ENCODE measurements at regions not wholly inside any gene's neighbourhood (a gene's known extent, or its start where the extent isn't known, plus 50 kb on each side); places are given as distances from the start of the nearest gene placed in this dataset.

DNA sequence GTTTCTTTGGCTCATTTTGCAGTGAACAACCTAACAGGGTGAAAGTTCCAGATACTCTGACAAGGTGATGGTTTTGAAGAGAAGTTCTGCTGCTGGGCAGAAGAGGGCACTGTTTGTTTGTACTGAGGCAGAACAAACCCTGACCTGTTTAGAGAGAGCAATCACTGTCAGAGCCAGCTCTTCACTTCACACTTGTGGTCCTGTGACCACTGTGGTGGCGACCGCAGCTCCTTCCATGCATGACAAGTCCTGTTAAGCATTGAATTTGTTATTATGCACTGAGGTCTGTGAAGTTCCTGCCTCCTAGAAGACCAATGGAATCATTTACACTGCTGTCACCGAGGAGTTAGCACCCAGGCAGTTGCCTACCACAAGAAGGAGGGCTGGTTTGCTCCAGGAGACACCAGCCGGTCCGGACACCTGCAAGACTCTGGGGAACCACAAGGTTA, 86.6 kb downstream of the ZNF330 start:
- no peak for TF ChIP-seq EZH2 (IDR thresholded peaks at IDR 0.05; ENCODE audit: borderline replicate concordance, low read depth, low read length, poor library complexity, severe bottlenecking)
- TF ChIP-seq, protein P1, sequence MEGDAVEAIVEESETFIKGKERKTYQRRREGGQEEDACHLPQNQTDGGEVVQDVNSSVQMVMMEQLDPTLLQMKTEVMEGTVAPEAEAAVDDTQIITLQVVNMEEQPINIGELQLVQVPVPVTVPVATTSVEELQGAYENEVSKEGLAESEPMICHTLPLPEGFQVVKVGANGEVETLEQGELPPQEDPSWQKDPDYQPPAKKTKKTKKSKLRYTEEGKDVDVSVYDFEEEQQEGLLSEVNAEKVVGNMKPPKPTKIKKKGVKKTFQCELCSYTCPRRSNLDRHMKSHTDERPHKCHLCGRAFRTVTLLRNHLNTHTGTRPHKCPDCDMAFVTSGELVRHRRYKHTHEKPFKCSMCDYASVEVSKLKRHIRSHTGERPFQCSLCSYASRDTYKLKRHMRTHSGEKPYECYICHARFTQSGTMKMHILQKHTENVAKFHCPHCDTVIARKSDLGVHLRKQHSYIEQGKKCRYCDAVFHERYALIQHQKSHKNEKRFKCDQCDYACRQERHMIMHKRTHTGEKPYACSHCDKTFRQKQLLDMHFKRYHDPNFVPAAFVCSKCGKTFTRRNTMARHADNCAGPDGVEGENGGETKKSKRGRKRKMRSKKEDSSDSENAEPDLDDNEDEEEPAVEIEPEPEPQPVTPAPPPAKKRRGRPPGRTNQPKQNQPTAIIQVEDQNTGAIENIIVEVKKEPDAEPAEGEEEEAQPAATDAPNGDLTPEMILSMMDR (conservative IDR thresholded peaks at IDR 0.05; ENCODE audit: low read depth, low read length) = peak; percentile 70
- H3K4me3 ChIP-seq (ENCODE audit: low read depth, low read length, poor library complexity, severe bottlenecking) = no peak overlapping the region
- no peaks in the 10 kb centered on the region for H3K27me3 ChIP-seq (replicated peaks; ENCODE audit: insufficient read depth, low read depth, low read length, poor library complexity)
- no peaks in the 10 kb centered on the region for H3K4me1 ChIP-seq (ENCODE audit: insufficient read depth, low read length, poor library complexity, severe bottlenecking)
- intact Hi-C loops (cut with micrococcal nuclease; ENCODE audit: unreplicated experiment) = loop anchor here (5.0 to 10.0 kb wide), 3 partner anchors 405 to 1775 kb away; partner anchors contain the start of gene INPP4B
- H3K27ac ChIP-seq (ENCODE audit: low read depth, low read length, poor library complexity, severe bottlenecking) = no peak overlapping the region
- DNase-seq (ENCODE audit: low spot score) = peak; percentile 46
- no peaks in the 10 kb centered on the region for H3K9me3 ChIP-seq (ENCODE audit: low read depth, low read length, poor library complexity, severe bottlenecking)
- no peaks in the 10 kb centered on the region for H3K36me3 ChIP-seq (ENCODE audit: insufficient read depth, low read length, poor library complexity, severe bottlenecking)
- POLR2A ChIA-PET (ENCODE audit: low non-redundant PET) = no interaction called here
- no TSS peak for BruUV-seq (replicated peaks)
- CTCF ChIA-PET = no interaction called here

DNA sequence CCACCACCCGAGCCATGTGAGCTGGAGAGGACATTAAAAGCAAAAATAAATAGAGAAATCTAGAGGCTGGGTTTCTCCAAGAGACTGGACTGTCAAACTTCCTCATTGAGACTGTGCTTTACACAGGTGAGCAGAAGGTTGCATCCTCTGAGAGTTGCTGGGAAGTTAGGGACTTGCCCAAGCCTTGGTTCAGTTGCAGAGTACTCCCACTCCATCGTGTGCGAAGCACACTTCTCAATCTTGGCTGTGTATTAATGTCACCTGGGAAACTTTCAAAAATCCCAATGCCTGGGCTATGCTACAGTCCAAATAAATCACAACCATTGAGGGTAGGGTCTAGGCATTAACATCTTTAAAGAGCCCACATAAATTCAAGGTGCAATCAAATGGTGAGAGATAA, 89.2 kb downstream of the ZNF330 start:
- Histone ChIP-seq H3K4me1 (ENCODE audit: insufficient read depth, low read length, poor library complexity, severe bottlenecking) (no peaks in the 10 kb centered on the region), H3K27me3 (replicated peaks; ENCODE audit: insufficient read depth, low read depth, low read length, poor library complexity) (peaks cover 5% of the 10 kb centered on the region), H3K36me3 (ENCODE audit: insufficient read depth, low read length, poor library complexity, severe bottlenecking) (no peaks in the 10 kb centered on the region), H3K4me3 (ENCODE audit: low read depth, low read length, poor library complexity, severe bottlenecking) (no peak overlapping the region), H3K27ac (ENCODE audit: low read depth, low read length, poor library complexity, severe bottlenecking) (no peak overlapping the region), H3K9me3 (ENCODE audit: low read depth, low read length, poor library complexity, severe bottlenecking) (no peaks in the 10 kb centered on the region)
- ChIA-PET CTCF (no interaction called here), POLR2A (ENCODE audit: low non-redundant PET) (no interaction called here)
- no TSS peak for BruUV-seq (replicated peaks)
- intact Hi-C loops (cut with micrococcal nuclease; ENCODE audit: unreplicated experiment) = loop anchor here (5.0 to 10.0 kb wide), 3 partner anchors 402 to 1772 kb away; partner anchors contain the start of gene INPP4B
- TF ChIP-seq, protein P1 (conservative IDR thresholded peaks at IDR 0.05; ENCODE audit: low read depth, low read length) = no peak
- no peak for TF ChIP-seq EZH2 (IDR thresholded peaks at IDR 0.05; ENCODE audit: borderline replicate concordance, low read depth, low read length, poor library complexity, severe bottlenecking)
- no peak for DNase-seq (ENCODE audit: low spot score)

DNA sequence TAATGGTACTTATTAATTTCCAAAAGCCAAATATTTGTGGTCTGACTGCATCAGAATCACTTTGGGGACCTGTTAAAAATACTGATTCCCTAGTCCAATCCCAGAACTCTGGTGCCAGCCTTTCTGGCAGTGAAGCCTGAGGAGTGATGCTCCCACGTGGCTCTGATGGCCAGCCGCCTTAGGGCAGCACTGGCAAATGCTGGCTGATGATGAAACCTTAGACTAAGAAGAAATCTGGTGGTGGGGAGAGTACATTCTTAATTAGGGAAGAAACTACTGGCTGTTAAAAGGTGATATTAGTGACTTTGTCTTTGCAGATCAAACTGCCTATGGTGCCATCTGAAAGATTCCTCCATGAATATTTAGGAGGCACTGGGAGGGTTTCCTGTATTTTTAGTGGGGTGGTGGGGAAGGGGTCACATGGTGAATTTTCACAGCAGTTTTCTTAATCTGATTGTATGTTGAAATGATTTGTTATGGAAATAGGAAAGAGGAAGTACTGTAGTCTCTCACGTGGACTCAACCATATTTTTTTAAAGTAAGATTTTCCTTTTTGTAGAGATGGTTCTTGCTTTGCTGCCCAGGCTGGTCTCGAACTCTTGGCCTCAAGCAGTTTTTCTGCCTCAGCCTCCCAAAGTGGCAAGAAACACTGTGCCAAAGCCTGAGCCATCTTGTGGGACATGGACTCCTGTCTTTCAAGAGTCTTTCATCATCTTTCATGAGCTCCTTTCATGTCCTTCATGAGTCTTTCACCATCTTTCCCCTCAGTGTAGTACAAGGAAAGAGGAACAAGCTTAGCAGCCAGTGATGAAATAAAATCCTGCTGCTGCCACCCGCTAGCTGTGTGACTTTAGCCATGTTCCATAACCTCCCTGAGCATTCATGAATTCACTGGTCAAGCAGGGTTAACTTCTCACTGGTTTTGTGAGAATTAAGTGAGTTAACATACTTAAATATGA, 90.8 kb downstream of the ZNF330 start:
- Histone ChIP-seq H3K4me1 (ENCODE audit: insufficient read depth, low read length, poor library complexity, severe bottlenecking) (no peaks in the 10 kb centered on the region), H3K4me3 (ENCODE audit: low read depth, low read length, poor library complexity, severe bottlenecking) (no peak overlapping the region), H3K36me3 (ENCODE audit: insufficient read depth, low read length, poor library complexity, severe bottlenecking) (no peaks in the 10 kb centered on the region), H3K27ac (ENCODE audit: low read depth, low read length, poor library complexity, severe bottlenecking) (no peak overlapping the region), H3K27me3 (replicated peaks; ENCODE audit: insufficient read depth, low read depth, low read length, poor library complexity) (peaks cover 5% of the 10 kb centered on the region), H3K9me3 (ENCODE audit: low read depth, low read length, poor library complexity, severe bottlenecking) (no peaks in the 10 kb centered on the region)
- TF ChIP-seq, protein P1 (conservative IDR thresholded peaks at IDR 0.05; ENCODE audit: low read depth, low read length) = no peak
- TF ChIP-seq EZH2 (IDR thresholded peaks at IDR 0.05; ENCODE audit: borderline replicate concordance, low read depth, low read length, poor library complexity, severe bottlenecking) = no peak
- POLR2A ChIA-PET (ENCODE audit: low non-redundant PET) = no interaction called here
- intact Hi-C loops (cut with micrococcal nuclease; ENCODE audit: unreplicated experiment) = no loop called here
- BruUV-seq (replicated peaks) = no TSS peak
- CTCF ChIA-PET = no interaction called here
- no peak for DNase-seq (ENCODE audit: low spot score)

All from A673 (cell line).